ENCODE measurements at regions not wholly inside any gene's neighbourhood (a gene's known extent, or its start where the extent isn't known, plus 50 kb on each side); places are given as distances from the start of the nearest gene placed in this dataset.

GRCh38 chr16:87221633-87222032 lies 95.6 kb downstream of the C16orf95 start:
- no peak for DNase-seq

GRCh38 chr16:87222335-87222734 lies 94.9 kb downstream of the C16orf95 start:
- DNase-seq, result no peak

- no peak for DNase-seq
These were observed 93.4 kb downstream of the C16orf95 start for GRCh38 chr16:87223656-87224248.

GRCh38 chr16:87226926-87227295 lies 90.3 kb downstream of the C16orf95 start:
- no peak for DNase-seq

GRCh38 chr16:87227296-87227951 lies 89.8 kb downstream of the C16orf95 start:
- no peak for DNase-seq

GRCh38 chr16:87228363-87228762 lies 88.8 kb downstream of the C16orf95 start:
- DNase-seq, result no peak

GRCh38 chr16:87229230-87230188 lies 87.7 kb downstream of the C16orf95 start:
- DNase-seq, result no peak

GRCh38 chr16:87230571-87230970 lies 86.6 kb downstream of the C16orf95 start:
- DNase-seq, result no peak

GRCh38 chr16:87231295-87231694 lies 85.9 kb downstream of the C16orf95 start:
- DNase-seq, result no peak

- DNase-seq, result no peak
These were observed 85.3 kb downstream of the C16orf95 start for GRCh38 chr16:87231911-87232310.

GRCh38 chr16:87233928-87234327 lies 83.3 kb downstream of the C16orf95 start:
- DNase-seq, result no peak

GRCh38 chr16:87234601-87235000 lies 82.6 kb downstream of the C16orf95 start:
- no peak for DNase-seq

- no peak for DNase-seq
These were observed 81.2 kb downstream of the C16orf95 start for GRCh38 chr16:87235810-87236515.

GRCh38 chr16:87236516-87237115 lies 80.6 kb downstream of the C16orf95 start:
- DNase-seq, result no peak

- DNase-seq, result no peak
These were observed 78.9 kb downstream of the C16orf95 start for GRCh38 chr16:87238361-87238715.

- DNase-seq, result no peak
These were observed 77.6 kb downstream of the C16orf95 start for GRCh38 chr16:87239545-87239944.

- DNase-seq, result no peak
These were observed 76.7 kb downstream of the C16orf95 start for GRCh38 chr16:87240211-87241136.

- no peak for DNase-seq
These were observed 75.9 kb downstream of the C16orf95 start for GRCh38 chr16:87241137-87241771.

- DNase-seq, result no peak
These were observed 73.7 kb downstream of the C16orf95 start for GRCh38 chr16:87243478-87243877.

GRCh38 chr16:87244636-87245197 lies 72.5 kb downstream of the C16orf95 start:
- DNase-seq, result no peak

- DNase-seq, result no peak
These were observed 71.7 kb downstream of the C16orf95 start for GRCh38 chr16:87245511-87245910.

All from SHP77 treated with DMSO at 0.1 percent for 48 hours (cell line).